ENCODE measurements at regions not wholly inside any gene's neighbourhood (a gene's known extent, or its start where the extent isn't known, plus 50 kb on each side); places are given as distances from the start of the nearest gene placed in this dataset.

GRCh38 chr22:27633296-27633871 is 168.2 kb downstream of the MN1 start:
- no peak for DNase-seq

- no peak for DNase-seq
Measured at GRCh38 chr22:27634043-27634740, 167.4 kb downstream of the MN1 start.

- no peak for DNase-seq
Measured at GRCh38 chr22:27635435-27635834, 166.1 kb downstream of the MN1 start.

GRCh38 chr22:27635852-27636251 is 165.7 kb downstream of the MN1 start:
- no peak for DNase-seq

- no peak for DNase-seq
Measured at GRCh38 chr22:27636716-27637508, 164.6 kb downstream of the MN1 start.

GRCh38 chr22:27637604-27638003 is 164.0 kb downstream of the MN1 start:
- DNase-seq, result no peak

GRCh38 chr22:27638329-27639233 is 163.0 kb downstream of the MN1 start:
- DNase-seq, result no peak

GRCh38 chr22:27639248-27640086 is 162.1 kb downstream of the MN1 start:
- DNase-seq, result no peak

GRCh38 chr22:27641049-27641795 is 160.3 kb downstream of the MN1 start:
- DNase-seq, result no peak

- DNase-seq, result no peak
Measured at GRCh38 chr22:27642104-27642800, 159.3 kb downstream of the MN1 start.

GRCh38 chr22:27643907-27644306 is 157.6 kb downstream of the MN1 start:
- DNase-seq, result no peak

GRCh38 chr22:27644566-27644965 is 157.0 kb downstream of the MN1 start:
- no peak for DNase-seq

- no peak for DNase-seq
Measured at GRCh38 chr22:27647540-27647939, 154.0 kb downstream of the MN1 start.

GRCh38 chr22:27648074-27648473 is 153.5 kb downstream of the MN1 start:
- no peak for DNase-seq

GRCh38 chr22:27648853-27649252 is 152.7 kb downstream of the MN1 start:
- DNase-seq, result no peak

- no peak for DNase-seq
Measured at GRCh38 chr22:27650572-27650971, 151.0 kb downstream of the MN1 start.

GRCh38 chr22:27650985-27651384 is 150.6 kb downstream of the MN1 start:
- no peak for DNase-seq

- no peak for DNase-seq
Measured at GRCh38 chr22:27651486-27651885, 150.1 kb downstream of the MN1 start.

- DNase-seq, result no peak
Measured at GRCh38 chr22:27654546-27655445, 146.8 kb downstream of the MN1 start.

All from T-helper 1 cell (primary cell).